IMR-90 (cell line): ENCODE measurements at regions not wholly inside any gene's neighbourhood (a gene's known extent, or its start where the extent isn't known, plus 50 kb on each side); places are given as distances from the start of the nearest gene placed in this dataset.

Experiments
- POLR2A ChIP-seq: IDR thresholded peaks from 2 replicates; pipeline ENCODE4 v1.6.1; 2012; ENCODE audit warnings: mild to moderate bottlenecking, low read depth, low read length
- TF ChIP-seq, protein P1 (sequence below): conservative IDR thresholded peaks from 2 replicates; pipeline ENCODE4 v1.5.1; 2012; ENCODE audit warnings: mild to moderate bottlenecking, low read depth, low read length, improper control_type of control experiment

GRCh38 chr2:57776916-57777315, 269.7 kb upstream of the VRK2 start:
- TF ChIP-seq, protein P1, sequence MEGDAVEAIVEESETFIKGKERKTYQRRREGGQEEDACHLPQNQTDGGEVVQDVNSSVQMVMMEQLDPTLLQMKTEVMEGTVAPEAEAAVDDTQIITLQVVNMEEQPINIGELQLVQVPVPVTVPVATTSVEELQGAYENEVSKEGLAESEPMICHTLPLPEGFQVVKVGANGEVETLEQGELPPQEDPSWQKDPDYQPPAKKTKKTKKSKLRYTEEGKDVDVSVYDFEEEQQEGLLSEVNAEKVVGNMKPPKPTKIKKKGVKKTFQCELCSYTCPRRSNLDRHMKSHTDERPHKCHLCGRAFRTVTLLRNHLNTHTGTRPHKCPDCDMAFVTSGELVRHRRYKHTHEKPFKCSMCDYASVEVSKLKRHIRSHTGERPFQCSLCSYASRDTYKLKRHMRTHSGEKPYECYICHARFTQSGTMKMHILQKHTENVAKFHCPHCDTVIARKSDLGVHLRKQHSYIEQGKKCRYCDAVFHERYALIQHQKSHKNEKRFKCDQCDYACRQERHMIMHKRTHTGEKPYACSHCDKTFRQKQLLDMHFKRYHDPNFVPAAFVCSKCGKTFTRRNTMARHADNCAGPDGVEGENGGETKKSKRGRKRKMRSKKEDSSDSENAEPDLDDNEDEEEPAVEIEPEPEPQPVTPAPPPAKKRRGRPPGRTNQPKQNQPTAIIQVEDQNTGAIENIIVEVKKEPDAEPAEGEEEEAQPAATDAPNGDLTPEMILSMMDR = no peak
- TF ChIP-seq POLR2A = no peak
